CD4-positive, CD25-positive, alpha-beta regulatory T cell (primary cell): ENCODE measurements at regions not wholly inside any gene's neighbourhood (a gene's known extent, or its start where the extent isn't known, plus 50 kb on each side); places are given as distances from the start of the nearest gene placed in this dataset.

Experiments used
- ATAC-seq, 2 donors: fragments of 150-1000 bp; cut with Tn5 transposase; one replicate each; pipeline ENCODE4 v1.10.0; 2021; ENCODE audit warnings: low read depth in 2 of 2, moderate number of reproducible peaks in 2 of 2, moderate library complexity in 1 of 2
- DNase-seq, 3 donors: peaks; one replicate each; pipeline versions ENCODE4 v3.0.0 to v3.0.0-alpha.2; 2012 to 2022; ENCODE audit warnings: mixed read lengths in 1 of 3
- H3K27ac ChIP-seq: one replicate; pipeline ENCODE4 v1.7.0; 2013; ENCODE audit warnings: mild to moderate bottlenecking, low read length; ENCODE audit not compliant: insufficient read depth, poor library complexity, severe bottlenecking
- H3K27me3 ChIP-seq: one replicate; pipeline ENCODE4 v1.7.0; 2013; ENCODE audit warnings: low read length; ENCODE audit not compliant: control insufficient read depth, insufficient read depth
- H3K36me3 ChIP-seq: one replicate; pipeline ENCODE4 v1.7.0; 2013; ENCODE audit warnings: mild to moderate bottlenecking, low read length, moderate library complexity; ENCODE audit not compliant: control insufficient read depth, insufficient read depth
- H3K4me1 ChIP-seq: 2 replicates; pipeline ENCODE4 v1.7.0; 2013; ENCODE audit warnings: mild to moderate bottlenecking, low read length; ENCODE audit not compliant: insufficient read depth, control insufficient read depth, poor library complexity, severe bottlenecking
- H3K4me3 ChIP-seq: one replicate; pipeline ENCODE4 v1.7.0; 2013; ENCODE audit warnings: low read depth, mild to moderate bottlenecking, low read length, moderate library complexity
- H3K9me3 ChIP-seq, 2 experiments: 1 replicate in 1 of 2; 2 replicates in 1 of 2; pipeline ENCODE4 v1.7.0; 2013; ENCODE audit warnings: low read length in 2 of 2, mild to moderate bottlenecking in 1 of 2, moderate library complexity in 1 of 2; ENCODE audit not compliant: control insufficient read depth in 2 of 2
- H3K27ac Mint-ChIP-seq, 3 donors: one replicate each; pipeline ENCODE4 v1.8.0; 2020 to 2022; ENCODE audit warnings: mild to moderate bottlenecking in 3 of 3, mixed read lengths in 3 of 3, moderate library complexity in 2 of 3
- H3K27me3 Mint-ChIP-seq: one replicate; pipeline ENCODE4 v1.8.0; 2022; ENCODE audit warnings: mild to moderate bottlenecking, mixed read lengths
- H3K36me3 Mint-ChIP-seq: one replicate; pipeline ENCODE4 v1.8.0; 2020; ENCODE audit warnings: mixed read lengths
- H3K4me1 Mint-ChIP-seq, 4 donors: one replicate each; pipeline ENCODE4 v1.8.0; 2020 to 2022; ENCODE audit warnings: mixed read lengths in 4 of 4, mild to moderate bottlenecking in 1 of 4
- H3K4me3 Mint-ChIP-seq, 4 donors: one replicate each; pipeline ENCODE4 v1.8.0; 2020 to 2022; ENCODE audit warnings: mild to moderate bottlenecking in 4 of 4, mixed read lengths in 4 of 4, moderate library complexity in 3 of 4
- H3K9me3 Mint-ChIP-seq, 7 donors: one replicate each; pipeline ENCODE4 v1.8.0; 2020 to 2022; ENCODE audit warnings: mixed read lengths in 7 of 7, mild to moderate bottlenecking in 3 of 7, moderate library complexity in 2 of 7

DNA sequence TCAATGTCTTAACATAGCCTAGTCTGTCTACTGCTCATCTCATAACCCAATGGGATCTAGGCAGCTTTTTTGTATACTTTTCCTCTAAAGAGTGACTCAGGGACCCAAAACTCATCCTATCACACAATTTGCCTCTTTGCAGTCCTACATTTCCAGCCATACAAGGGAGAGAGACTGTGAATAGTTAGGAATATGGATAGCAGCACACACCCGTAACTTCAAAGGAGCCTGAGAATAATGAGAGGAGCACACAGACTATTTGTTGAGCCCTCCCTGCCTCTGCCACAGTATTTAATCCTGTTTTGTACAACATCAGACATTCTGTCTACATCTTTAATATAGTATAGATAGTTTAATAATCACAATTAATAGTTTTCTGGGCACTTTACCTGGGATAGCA is 83.2 kb downstream of the AREG start:
- H3K9me3 Mint-ChIP-seq = peaks cover 0 to 1% (median 0%) of the 10 kb centered on the region in 7 donors
- Histone ChIP-seq H3K9me3 (no peaks in the 10 kb centered on the region), H3K27me3 (no peaks in the 10 kb centered on the region), H3K36me3 (no peaks in the 10 kb centered on the region), H3K4me1 (no peaks in the 10 kb centered on the region), H3K4me3 (no peak overlapping the region), H3K27ac (no peak overlapping the region)
- DNase-seq (no peak), ATAC-seq (no peak)
- H3K27ac Mint-ChIP-seq = no peak overlapping the region
- H3K4me3 Mint-ChIP-seq = no peak overlapping the region
- no peaks in the 10 kb centered on the region for H3K27me3 Mint-ChIP-seq
- no peaks in the 10 kb centered on the region for H3K36me3 Mint-ChIP-seq
- no peaks in the 10 kb centered on the region for H3K4me1 Mint-ChIP-seq

DNA sequence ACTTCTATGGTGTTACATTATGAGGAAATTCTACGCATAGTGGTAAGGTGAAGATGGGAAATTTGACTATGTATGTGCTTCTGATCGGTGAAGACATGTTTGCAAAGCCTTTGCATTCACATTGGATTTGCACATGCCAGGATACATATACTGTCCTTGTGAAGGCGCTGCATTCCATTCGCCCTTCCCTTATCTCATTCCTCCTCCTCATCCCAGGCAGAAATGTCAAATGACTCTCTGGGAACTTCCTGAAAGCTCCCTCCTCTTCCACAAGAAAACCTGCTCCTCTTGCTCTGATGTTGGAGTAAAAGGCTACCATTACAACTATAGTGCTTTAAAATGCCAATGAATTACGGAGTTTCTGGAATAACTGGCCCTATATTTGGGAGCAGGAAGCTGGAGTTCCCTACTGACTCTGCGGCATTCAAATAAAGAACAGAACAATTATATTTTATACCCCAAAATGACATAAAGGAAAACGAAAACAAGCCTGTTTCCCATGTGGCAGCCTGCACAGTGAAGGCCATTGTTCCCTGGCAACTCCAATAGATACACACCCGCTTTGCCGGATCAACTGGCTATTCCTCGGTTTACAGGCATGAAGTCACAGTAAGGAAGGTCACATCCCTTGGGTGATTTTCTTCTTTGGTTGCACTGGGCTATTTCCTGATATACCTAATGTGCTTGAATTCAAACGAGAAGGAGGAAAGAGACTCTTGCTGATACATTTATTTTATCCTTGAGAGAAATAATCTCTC is 84.5 kb downstream of the AREG start:
- Mint-ChIP-seq H3K9me3 (peaks cover 0 to 1% (median 0%) of the 10 kb centered on the region in 7 donors), H3K4me3 (no peak overlapping the region), H3K27ac (no peak overlapping the region), H3K27me3 (no peaks in the 10 kb centered on the region), H3K4me1 (no peaks in the 10 kb centered on the region), H3K36me3 (no peaks in the 10 kb centered on the region)
- DNase-seq (no peak), ATAC-seq (no peak)
- no peaks in the 10 kb centered on the region for H3K27me3 ChIP-seq
- H3K4me3 ChIP-seq = no peak overlapping the region
- H3K9me3 ChIP-seq = no peaks in the 10 kb centered on the region
- H3K27ac ChIP-seq = no peak overlapping the region
- no peaks in the 10 kb centered on the region for H3K36me3 ChIP-seq
- no peaks in the 10 kb centered on the region for H3K4me1 ChIP-seq

DNA sequence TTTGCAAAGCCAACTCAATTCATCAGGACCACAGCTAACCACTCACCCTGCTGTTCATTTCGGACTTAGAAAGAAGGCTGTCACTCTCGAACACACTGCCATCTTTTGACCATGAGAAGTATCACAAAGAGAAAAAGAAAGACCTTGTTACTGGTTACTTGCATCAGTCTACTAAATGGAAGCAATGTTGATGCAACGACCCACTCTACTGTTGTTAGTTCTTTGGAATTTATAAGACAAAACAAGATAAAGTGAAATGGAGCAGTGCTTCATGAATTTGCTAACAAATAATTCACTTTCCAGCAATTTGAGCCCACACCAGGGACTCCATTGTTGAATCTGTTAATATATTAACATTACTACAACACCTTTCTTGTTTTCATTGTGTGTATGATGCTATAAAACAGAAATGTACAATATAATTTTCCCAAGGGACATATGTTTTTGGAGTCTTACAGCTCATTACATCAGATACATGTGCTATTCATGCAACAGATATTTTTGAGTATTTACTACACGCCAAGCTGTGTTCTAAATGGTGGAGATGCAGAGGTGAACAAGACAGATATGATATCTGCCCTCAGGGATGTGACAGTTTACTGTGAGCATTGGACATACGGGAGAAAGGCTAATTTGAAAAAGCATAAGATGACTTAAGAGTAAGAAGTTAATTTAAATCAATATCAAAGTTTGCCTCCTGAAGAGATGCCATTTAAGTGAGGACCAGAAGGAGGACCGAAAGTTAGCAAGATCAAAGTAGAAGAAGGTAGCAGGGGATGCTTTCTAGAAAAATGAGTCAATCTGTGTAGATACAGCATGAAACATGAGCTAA is 87.2 kb downstream of the AREG start:
- no peaks in the 10 kb centered on the region for H3K27me3 Mint-ChIP-seq
- no peak overlapping the region for H3K27ac Mint-ChIP-seq
- no peak overlapping the region for H3K4me3 Mint-ChIP-seq
- peaks cover 0 to 1% (median 0%) of the 10 kb centered on the region in 7 donors for H3K9me3 Mint-ChIP-seq
- DNase-seq (peak in 2 of 3 donors; percentile 6 to 45), ATAC-seq (peak in 1 of 2 donors; percentile 58)
- H3K36me3 Mint-ChIP-seq = no peaks in the 10 kb centered on the region
- H3K27ac ChIP-seq = no peak overlapping the region
- H3K4me3 ChIP-seq = no peak overlapping the region
- H3K9me3 ChIP-seq = no peaks in the 10 kb centered on the region
- no peaks in the 10 kb centered on the region for H3K36me3 ChIP-seq
- no peaks in the 10 kb centered on the region for H3K4me1 Mint-ChIP-seq
- no peaks in the 10 kb centered on the region for H3K27me3 ChIP-seq
- H3K4me1 ChIP-seq = no peaks in the 10 kb centered on the region

DNA sequence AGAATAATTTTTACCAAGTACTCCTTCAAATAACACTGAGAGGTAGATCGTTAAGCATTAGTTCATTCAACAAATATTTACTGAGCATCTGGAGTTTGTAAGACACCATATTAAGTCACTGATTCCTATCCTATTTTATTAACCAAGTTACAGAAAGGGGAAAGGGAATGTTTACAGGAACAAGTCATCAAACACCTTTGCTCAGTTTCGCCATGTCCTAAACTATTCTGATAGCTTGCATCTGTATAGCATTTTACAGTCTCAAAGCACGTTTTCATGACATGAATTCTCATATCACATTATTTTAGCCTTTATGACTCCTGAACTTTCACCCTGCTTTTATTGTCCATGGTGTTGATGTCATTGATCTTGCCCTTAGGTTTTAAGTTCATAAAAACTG is 89.2 kb downstream of the AREG start:
- Histone ChIP-seq H3K36me3 (no peaks in the 10 kb centered on the region), H3K4me1 (no peaks in the 10 kb centered on the region), H3K27me3 (no peaks in the 10 kb centered on the region), H3K4me3 (no peak overlapping the region), H3K27ac (no peak overlapping the region), H3K9me3 (no peaks in the 10 kb centered on the region)
- H3K36me3 Mint-ChIP-seq = no peaks in the 10 kb centered on the region
- ATAC-seq (no peak), DNase-seq (no peak)
- H3K27ac Mint-ChIP-seq = no peak overlapping the region
- H3K9me3 Mint-ChIP-seq = peaks cover 0 to 4% (median 0%) of the 10 kb centered on the region in 7 donors
- no peaks in the 10 kb centered on the region for H3K4me1 Mint-ChIP-seq
- no peak overlapping the region for H3K4me3 Mint-ChIP-seq
- H3K27me3 Mint-ChIP-seq = no peaks in the 10 kb centered on the region

DNA sequence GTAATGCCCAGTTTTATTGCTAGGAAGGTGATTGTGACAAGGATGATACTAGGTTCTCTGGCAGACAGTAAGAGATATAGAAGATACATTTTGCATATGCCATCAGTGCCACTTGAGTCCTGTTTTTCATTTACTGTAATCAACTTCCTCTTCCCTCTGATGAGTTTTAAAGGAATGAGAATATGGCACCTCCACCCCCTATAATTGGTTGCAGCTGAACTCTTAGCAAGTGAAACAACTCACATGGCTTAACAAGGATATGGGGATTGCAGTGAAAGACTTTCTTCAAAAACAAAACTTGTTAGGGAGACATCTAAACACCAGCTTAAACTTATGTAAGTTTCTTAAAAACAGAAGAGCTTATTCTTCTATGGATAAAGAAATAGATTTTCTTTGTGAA is 90.0 kb downstream of the AREG start:
- no peaks in the 10 kb centered on the region for H3K27me3 ChIP-seq
- no peaks in the 10 kb centered on the region for H3K4me1 Mint-ChIP-seq
- no peak overlapping the region for H3K4me3 ChIP-seq
- no peak overlapping the region for H3K27ac ChIP-seq
- H3K9me3 ChIP-seq = no peaks in the 10 kb centered on the region
- H3K4me3 Mint-ChIP-seq = no peak overlapping the region
- no peaks in the 10 kb centered on the region for H3K36me3 ChIP-seq
- H3K27ac Mint-ChIP-seq = no peak overlapping the region
- ATAC-seq (no peak), DNase-seq (no peak)
- H3K27me3 Mint-ChIP-seq = no peaks in the 10 kb centered on the region
- peaks cover 0 to 4% (median 0%) of the 10 kb centered on the region in 7 donors for H3K9me3 Mint-ChIP-seq
- H3K36me3 Mint-ChIP-seq = no peaks in the 10 kb centered on the region
- H3K4me1 ChIP-seq = no peaks in the 10 kb centered on the region

DNA sequence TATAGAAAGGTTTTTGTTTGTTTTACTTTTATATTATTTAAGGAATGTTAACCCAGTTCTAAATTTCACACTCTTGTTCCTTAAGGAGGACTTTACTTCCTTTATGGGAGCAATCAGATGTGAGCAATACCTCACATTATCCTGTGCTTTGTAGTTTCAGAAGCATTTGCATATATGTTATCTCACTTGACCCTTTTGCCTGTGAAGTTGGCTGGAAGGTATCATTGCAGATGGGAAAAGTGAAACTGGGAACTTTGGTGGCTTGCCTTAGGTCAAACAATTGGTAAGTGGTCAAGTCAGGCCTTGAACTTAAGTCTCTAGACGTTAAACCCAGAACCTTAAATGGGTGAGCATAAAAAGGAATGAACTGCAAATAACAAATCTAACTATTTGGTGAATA is 90.6 kb downstream of the AREG start:
- Mint-ChIP-seq H3K27ac (no peak overlapping the region), H3K27me3 (no peaks in the 10 kb centered on the region), H3K4me3 (no peak overlapping the region), H3K9me3 (peaks cover 0 to 4% (median 0%) of the 10 kb centered on the region in 7 donors), H3K4me1 (no peaks in the 10 kb centered on the region), H3K36me3 (no peaks in the 10 kb centered on the region)
- no peak for ATAC-seq
- Histone ChIP-seq H3K4me1 (no peaks in the 10 kb centered on the region), H3K27me3 (no peaks in the 10 kb centered on the region), H3K4me3 (no peak overlapping the region), H3K36me3 (no peaks in the 10 kb centered on the region), H3K9me3 (no peaks in the 10 kb centered on the region), H3K27ac (no peak overlapping the region)
- DNase-seq = no peak

DNA sequence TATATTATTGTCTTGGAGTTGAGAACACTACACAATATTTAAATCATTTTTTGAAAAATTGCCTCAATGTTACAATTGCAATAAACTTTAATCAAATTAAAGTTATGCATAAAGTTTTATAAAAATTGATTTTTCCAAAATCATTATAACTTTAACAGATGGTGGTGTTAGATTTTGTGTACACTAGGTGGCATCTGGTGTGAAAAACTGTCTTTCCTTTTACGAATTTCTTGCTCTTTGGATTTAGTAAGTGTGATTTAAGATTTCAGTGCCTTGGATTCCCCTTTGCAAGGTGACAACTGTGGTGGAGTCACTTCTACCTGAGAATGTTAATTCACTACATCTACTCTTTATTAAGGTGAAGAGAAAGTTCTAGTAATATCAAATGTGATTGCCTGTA is 91.6 kb downstream of the AREG start:
- Histone ChIP-seq H3K27ac (no peak overlapping the region), H3K36me3 (no peaks in the 10 kb centered on the region), H3K27me3 (no peaks in the 10 kb centered on the region), H3K4me1 (no peaks in the 10 kb centered on the region), H3K4me3 (no peak overlapping the region), H3K9me3 (no peaks in the 10 kb centered on the region)
- H3K9me3 Mint-ChIP-seq = peaks cover 0 to 4% (median 0%) of the 10 kb centered on the region in 7 donors
- H3K27ac Mint-ChIP-seq = no peak overlapping the region
- H3K36me3 Mint-ChIP-seq = no peaks in the 10 kb centered on the region
- no peaks in the 10 kb centered on the region for H3K27me3 Mint-ChIP-seq
- DNase-seq = no peak
- H3K4me1 Mint-ChIP-seq = no peaks in the 10 kb centered on the region
- no peak for ATAC-seq
- H3K4me3 Mint-ChIP-seq = no peak overlapping the region
